Bronchial epithelial cell (primary cell): ENCODE measurements at regions not wholly inside any gene's neighbourhood (a gene's known extent, or its start where the extent isn't known, plus 50 kb on each side); places are given as distances from the start of the nearest gene placed in this dataset.

ENCODE experiments used
- DNase-seq: peaks from one replicate; pipeline ENCODE4 v3.0.0-alpha.2; 2010; ENCODE audit warnings: low read depth
- FAIRE-seq: peaks from 2 replicates; lab custom pipeline; 2011; peaks lifted over from hg19 to GRCh38; lab: Jason Lieb, UNC
- H3K27me3 ChIP-seq: 2 replicates; pipeline ENCODE4 v1.5.1; 2011; ENCODE audit warnings: low read length; ENCODE audit not compliant: control insufficient read depth, insufficient read depth
- H3K36me3 ChIP-seq: 2 replicates; pipeline ENCODE4 v1.5.1; 2011; ENCODE audit warnings: low read length; ENCODE audit not compliant: control insufficient read depth, insufficient read depth
- H3K4me3 ChIP-seq: 2 replicates; pipeline ENCODE4 v1.5.1; 2011; ENCODE audit warnings: mild to moderate bottlenecking, low read depth, low read length, control low read depth
- CTCF ChIP-seq: IDR thresholded peaks from 2 replicates; pipeline ENCODE4 v1.5.1; 2011; ENCODE audit warnings: mild to moderate bottlenecking, moderate library complexity, low read length, control low read depth, inconsistent platforms; ENCODE audit not compliant: insufficient read depth, severe bottlenecking

- Histone ChIP-seq H3K36me3 (no peaks in the 10 kb centered on the region), H3K27me3 (no peaks in the 10 kb centered on the region), H3K4me3 (no peak overlapping the region)
- no peak for FAIRE-seq
- DNase-seq, result no peak
- TF ChIP-seq CTCF, result no peak
Observed at GRCh38 chr6:115768500-115768899, 292.2 kb downstream of the FRK start.

- no peak for TF ChIP-seq CTCF
- H3K36me3 ChIP-seq, result no peaks in the 10 kb centered on the region
- DNase-seq (no peak), FAIRE-seq (no peak)
- no peaks in the 10 kb centered on the region for H3K27me3 ChIP-seq
- H3K4me3 ChIP-seq, result no peak overlapping the region
Observed at GRCh38 chr6:115767931-115768330, 292.8 kb downstream of the FRK start.

GRCh38 chr6:115766745-115767462 is 293.8 kb downstream of the FRK start:
- DNase-seq (no peak), FAIRE-seq (no peak)
- Histone ChIP-seq H3K27me3 (no peaks in the 10 kb centered on the region), H3K4me3 (no peak overlapping the region), H3K36me3 (no peaks in the 10 kb centered on the region)
- no peak for TF ChIP-seq CTCF

GRCh38 chr6:115765966-115766365 is 294.7 kb downstream of the FRK start:
- FAIRE-seq (no peak), DNase-seq (no peak)
- Histone ChIP-seq H3K36me3 (no peaks in the 10 kb centered on the region), H3K27me3 (no peaks in the 10 kb centered on the region), H3K4me3 (no peak overlapping the region)
- TF ChIP-seq CTCF, result no peak

- no peak overlapping the region for H3K4me3 ChIP-seq
- DNase-seq, result no peak
Observed at GRCh38 chr6:115759051-115759450, 301.6 kb downstream of the FRK start.

More at GRCh38 chr6:115759051-115759450, 301.6 kb downstream of the FRK start:
- H3K36me3 ChIP-seq, result no peaks in the 10 kb centered on the region
- FAIRE-seq, result no peak
- no peaks in the 10 kb centered on the region for H3K27me3 ChIP-seq
- no peak for TF ChIP-seq CTCF
